A673 (cell line): ENCODE measurements at regions not wholly inside any gene's neighbourhood (a gene's known extent, or its start where the extent isn't known, plus 50 kb on each side); places are given as distances from the start of the nearest gene placed in this dataset.
"Not testable (repeated sequence)": the region's sequence is repeated elsewhere in the genome, so short reads cannot be mapped to it uniquely, and the experiment has no call there.

Experiments
- BruUV-seq: library from RNA; stranded (reverse); fragments of 400-500 nt; replicated peaks from 2 replicates; lab custom pipeline; 2021; lab: Mats Ljungman, UMichigan
- CTCF ChIA-PET: fragments of 300-600 bp; sonication (Branson Sonifier 250); formaldehyde crosslinking; loops from one replicate; lab custom pipeline; 2022; ENCODE audit warnings: antibody characterized with exemption; lab: Charles Lee
- POLR2A ChIA-PET: fragments of 300-600 bp; sonication (Branson Sonifier 250); formaldehyde crosslinking; loops from one replicate; lab custom pipeline; 2022; ENCODE audit warnings: antibody characterized with exemption; ENCODE audit not compliant: low non-redundant PET; lab: Charles Lee
- DNase-seq: peaks from one replicate; pipeline ENCODE4 v3.0.0-alpha.2; 2015; ENCODE audit warnings: low spot score
- H3K27ac ChIP-seq: fragments of 200-600 bp; sonication (generic); 2 replicates; pipeline ENCODE4 v1.5.1; 2016; ENCODE audit warnings: mixed run types, low read depth, mild to moderate bottlenecking, mixed read lengths, antibody characterized with exemption, low read length; ENCODE audit not compliant: poor library complexity, severe bottlenecking
- H3K27me3 ChIP-seq: fragments of 200-600 bp; sonication (generic); replicated peaks from 2 replicates; pipeline ENCODE4 v1.6.1; 2017; ENCODE audit warnings: mixed run types, low read depth, mild to moderate bottlenecking, mixed read lengths, antibody characterized with exemption, low read length; ENCODE audit not compliant: insufficient read depth, poor library complexity
- H3K36me3 ChIP-seq: fragments of 200-600 bp; sonication (generic); 2 replicates; pipeline ENCODE4 v1.6.1; 2016; ENCODE audit warnings: mixed run types, mild to moderate bottlenecking, mixed read lengths, antibody characterized with exemption, low read length; ENCODE audit not compliant: insufficient read depth, poor library complexity, severe bottlenecking
- H3K4me1 ChIP-seq: fragments of 200-600 bp; sonication (generic); 2 replicates; pipeline ENCODE4 v1.6.1; 2017; ENCODE audit warnings: mixed run types, mild to moderate bottlenecking, mixed read lengths, antibody characterized with exemption, low read length; ENCODE audit not compliant: insufficient read depth, poor library complexity, severe bottlenecking
- H3K4me3 ChIP-seq: fragments of 200-600 bp; sonication (generic); 2 replicates; pipeline ENCODE4 v1.5.1; 2016; ENCODE audit warnings: low read depth, mixed run types, mild to moderate bottlenecking, mixed read lengths, low read length; ENCODE audit not compliant: poor library complexity, severe bottlenecking
- H3K9me3 ChIP-seq: fragments of 200-600 bp; sonication (generic); 2 replicates; pipeline ENCODE4 v1.6.1; 2016; ENCODE audit warnings: mixed run types, low read depth, mild to moderate bottlenecking, mixed read lengths, antibody characterized with exemption, low read length; ENCODE audit not compliant: poor library complexity, severe bottlenecking
- CTCF ChIP-seq: fragments of 300-800, 200-600 bp; sonication (generic); conservative IDR thresholded peaks from 2 replicates; pipeline ENCODE4 v1.5.1; 2017; ENCODE audit warnings: low read depth, mild to moderate bottlenecking, antibody characterized with exemption, low read length, moderate library complexity, mixed read lengths
- EZH2 ChIP-seq: fragments of 200-600 bp; sonication (generic); IDR thresholded peaks from 2 replicates; pipeline ENCODE4 v1.6.1; 2017; ENCODE audit warnings: borderline replicate concordance, low read depth, mild to moderate bottlenecking, mixed read lengths, antibody characterized with exemption, low read length; ENCODE audit not compliant: poor library complexity, severe bottlenecking
- intact Hi-C: fragments of 100-400 bp; cut with micrococcal nuclease; formaldehyde crosslinking; loops from one replicate; pipeline ENCODE4 v1.10.0; 2022; ENCODE audit not compliant: unreplicated experiment

- ChIA-PET CTCF (no interaction called here), POLR2A (no interaction called here)
- Histone ChIP-seq H3K4me3 (no peak overlapping the region), H3K27me3 (no peaks in the 10 kb centered on the region), H3K27ac (no peak overlapping the region), H3K36me3 (no peaks in the 10 kb centered on the region), H3K4me1 (peaks cover 1% of the 10 kb centered on the region), H3K9me3 (no peaks in the 10 kb centered on the region)
- DNase-seq: no peak
- TF ChIP-seq CTCF (no peak), EZH2 (no peak)
- intact Hi-C loops: no loop called here
- BruUV-seq: no TSS peak
Observed at GRCh38 chr3:117868766-117869165, 1159.2 kb downstream of the TUSC7 start.

GRCh38 chr3:117871934-117872333 lies 1162.4 kb downstream of the TUSC7 start:
- CTCF ChIA-PET: no interaction called here
- peaks cover 14% of the 10 kb centered on the region for H3K4me1 ChIP-seq
- no peak overlapping the region for H3K27ac ChIP-seq
- POLR2A ChIA-PET: no interaction called here
- H3K9me3 ChIP-seq: no peaks in the 10 kb centered on the region
- no peak overlapping the region for H3K4me3 ChIP-seq
- DNase-seq: no peak
- H3K36me3 ChIP-seq: no peaks in the 10 kb centered on the region
- no peaks in the 10 kb centered on the region for H3K27me3 ChIP-seq
- intact Hi-C loops: no loop called here
- no TSS peak for BruUV-seq
- no peak for TF ChIP-seq EZH2
- TF ChIP-seq CTCF: no peak

GRCh38 chr3:117872594-117873248 lies 1161.9 kb downstream of the IGSF11 start:
- H3K36me3 ChIP-seq, CTCF ChIA-PET, H3K9me3 ChIP-seq, H3K4me3 ChIP-seq, intact Hi-C loops, H3K27ac ChIP-seq, POLR2A ChIA-PET, BruUV-seq, H3K27me3 ChIP-seq, DNase-seq: not testable (repeated sequence)
- peaks cover 14% of the 10 kb centered on the region for H3K4me1 ChIP-seq

DNA sequence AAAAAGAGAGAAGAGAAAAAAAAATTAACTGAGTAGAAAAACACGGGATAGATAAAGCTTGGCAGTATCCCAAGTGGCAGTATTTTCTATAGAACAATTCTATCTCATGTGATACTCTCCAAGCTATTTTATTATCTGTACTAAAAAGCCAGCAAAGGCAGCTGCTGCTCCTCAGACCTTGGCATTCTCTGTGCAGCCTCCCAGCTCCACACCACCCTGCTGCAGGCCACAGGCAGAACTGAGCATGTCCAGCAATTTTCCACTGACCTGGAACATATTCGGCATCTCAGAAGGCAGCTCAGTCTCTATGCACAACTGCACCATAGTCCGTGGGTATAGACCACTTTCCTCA lies 1161.4 kb downstream of the IGSF11 start:
- intact Hi-C loops: no loop called here

More for the DNA sequence above, 1161.4 kb downstream of the IGSF11 start:
- CTCF ChIA-PET: no interaction called here
- Histone ChIP-seq H3K27me3 (no peaks in the 10 kb centered on the region), H3K9me3 (no peaks in the 10 kb centered on the region), H3K36me3 (no peaks in the 10 kb centered on the region), H3K4me3 (no peak overlapping the region), H3K4me1 (peaks cover 14% of the 10 kb centered on the region), H3K27ac (no peak overlapping the region)
- no TSS peak for BruUV-seq
- TF ChIP-seq EZH2 (no peak), CTCF (no peak)
- no peak for DNase-seq
- POLR2A ChIA-PET: no interaction called here
